ENCODE measurements at regions not wholly inside any gene's neighbourhood (a gene's known extent, or its start where the extent isn't known, plus 50 kb on each side); places are given as distances from the start of the nearest gene placed in this dataset.

DNA sequence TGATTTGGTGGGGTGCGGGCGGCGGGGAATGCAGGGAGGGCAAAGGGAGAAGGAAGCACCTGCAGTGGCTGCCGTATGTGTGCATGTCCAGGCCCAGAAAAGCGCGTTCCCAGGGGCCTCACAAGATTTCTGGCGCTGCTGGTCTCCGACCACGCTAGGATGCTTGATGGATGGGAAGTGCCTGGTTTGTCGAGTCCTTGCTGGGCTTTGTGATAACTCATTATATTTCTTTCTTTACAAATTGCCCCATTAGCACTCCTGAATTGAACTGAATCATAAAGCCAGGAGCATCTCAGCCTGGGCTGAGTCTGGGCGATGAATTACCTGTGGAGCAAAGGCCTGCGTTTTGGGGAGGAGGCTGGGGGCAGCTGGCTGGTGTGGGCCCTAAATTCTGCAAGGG, 69.2 kb upstream of the LMO1 start:
- TF ChIP-seq, protein P1, sequence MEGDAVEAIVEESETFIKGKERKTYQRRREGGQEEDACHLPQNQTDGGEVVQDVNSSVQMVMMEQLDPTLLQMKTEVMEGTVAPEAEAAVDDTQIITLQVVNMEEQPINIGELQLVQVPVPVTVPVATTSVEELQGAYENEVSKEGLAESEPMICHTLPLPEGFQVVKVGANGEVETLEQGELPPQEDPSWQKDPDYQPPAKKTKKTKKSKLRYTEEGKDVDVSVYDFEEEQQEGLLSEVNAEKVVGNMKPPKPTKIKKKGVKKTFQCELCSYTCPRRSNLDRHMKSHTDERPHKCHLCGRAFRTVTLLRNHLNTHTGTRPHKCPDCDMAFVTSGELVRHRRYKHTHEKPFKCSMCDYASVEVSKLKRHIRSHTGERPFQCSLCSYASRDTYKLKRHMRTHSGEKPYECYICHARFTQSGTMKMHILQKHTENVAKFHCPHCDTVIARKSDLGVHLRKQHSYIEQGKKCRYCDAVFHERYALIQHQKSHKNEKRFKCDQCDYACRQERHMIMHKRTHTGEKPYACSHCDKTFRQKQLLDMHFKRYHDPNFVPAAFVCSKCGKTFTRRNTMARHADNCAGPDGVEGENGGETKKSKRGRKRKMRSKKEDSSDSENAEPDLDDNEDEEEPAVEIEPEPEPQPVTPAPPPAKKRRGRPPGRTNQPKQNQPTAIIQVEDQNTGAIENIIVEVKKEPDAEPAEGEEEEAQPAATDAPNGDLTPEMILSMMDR (IDR thresholded peaks at IDR 0.05; ENCODE audit: poor library complexity, severe bottlenecking): no peak
- no peak for TF ChIP-seq EZH2 (IDR thresholded peaks at IDR 0.05; ENCODE audit: borderline replicate concordance, insufficient read depth, low read length, poor library complexity, severe bottlenecking)
